Stomach (tissue), 4 donors: ENCODE measurements at regions not wholly inside any gene's neighbourhood (a gene's known extent, or its start where the extent isn't known, plus 50 kb on each side); places are given as distances from the start of the nearest gene placed in this dataset.

Experiments
- CTCF ChIP-seq, 7 experiments: fragments of 450-650 bp in 4 of 7; fragments of 200-600 bp in 3 of 7; sonication (generic) in 3 of 7; IDR thresholded peaks; one replicate each; pipeline ENCODE4 v1.5.1; 2016 to 2019; ENCODE audit warnings: antibody characterized with exemption in 7 of 7, control low read depth in 2 of 7, mild to moderate bottlenecking in 1 of 7
- EP300 ChIP-seq: sonication (generic); formaldehyde crosslinking; IDR thresholded peaks from one replicate; pipeline ENCODE4 v1.6.1; 2017; ENCODE audit warnings: antibody characterized with exemption

DNA sequence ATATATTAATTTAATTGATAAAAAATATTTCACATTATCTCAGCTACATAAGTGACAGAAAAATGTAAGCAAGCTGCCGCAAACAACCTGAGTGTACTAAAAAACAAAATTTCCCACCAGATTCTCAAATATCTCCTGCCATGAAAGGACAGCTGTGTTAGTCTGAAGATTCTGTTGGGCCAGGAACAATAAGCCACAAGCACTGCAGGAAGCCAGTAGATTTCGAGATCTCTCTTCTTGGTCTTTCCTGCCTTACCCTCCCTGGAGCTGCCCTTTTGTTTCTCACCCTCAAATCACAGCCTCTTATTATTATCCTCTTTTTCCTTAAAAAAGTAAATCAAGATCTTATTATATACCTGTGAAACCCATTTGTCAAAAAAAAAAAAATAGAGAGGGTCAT, 165.6 kb downstream of the EFNB2 start:
- TF ChIP-seq EP300 (no peak), CTCF (IDR thresholded peaks at IDR 0.05) (no peak)
